ENCODE measurements at regions not wholly inside any gene's neighbourhood (a gene's known extent, or its start where the extent isn't known, plus 50 kb on each side); places are given as distances from the start of the nearest gene placed in this dataset.

GRCh38 chr10:43795093-43795492 lies 146.4 kb upstream of the ZNF32 start:
- intact Hi-C loops (cut with DNase I): no loop called here
- H3K4me3 ChIP-seq: no peak overlapping the region
- peaks cover 0 to 5% (median 0%) of the 10 kb centered on the region in 4 donors for H3K4me1 ChIP-seq
- no peaks in the 10 kb centered on the region for H3K36me3 ChIP-seq
- H3K9me3 ChIP-seq: no peaks in the 10 kb centered on the region
- no peak for DNase-seq (ENCODE audit: extremely low spot score)
- H3K27ac ChIP-seq (replicated peaks in 1 of 4): no peak overlapping the region
- peaks cover 0 to 4% (median 2%) of the 10 kb centered on the region in 4 donors for H3K27me3 ChIP-seq
- TF ChIP-seq EP300 (IDR thresholded peaks at IDR 0.05): no peak
- no peak for TF ChIP-seq POLR2A (IDR thresholded peaks at IDR 0.05; ENCODE audit: low read depth)
- no peak for TF ChIP-seq POLR2AphosphoS5 (IDR thresholded peaks at IDR 0.05)
- TF ChIP-seq CTCF (IDR thresholded peaks at IDR 0.05): no peak

- Histone ChIP-seq H3K27ac (replicated peaks in 1 of 4) (no peak overlapping the region), H3K36me3 (no peaks in the 10 kb centered on the region), H3K4me3 (no peak overlapping the region), H3K9me3 (no peaks in the 10 kb centered on the region), H3K4me1 (peaks cover 0 to 5% (median 0%) of the 10 kb centered on the region in 4 donors), H3K27me3 (peaks cover 0 to 3% (median 0%) of the 10 kb centered on the region in 4 donors)
- 58% methylated on average over 9 of the region's 9 CpGs for WGBS
- intact Hi-C loops (cut with DNase I): no loop called here
- DNase-seq (ENCODE audit: extremely low spot score): peak; percentile 72
- no peak for TF ChIP-seq POLR2A (IDR thresholded peaks at IDR 0.05; ENCODE audit: low read depth)
- TF ChIP-seq CTCF (IDR thresholded peaks at IDR 0.05): no peak
- no peak for TF ChIP-seq POLR2AphosphoS5 (IDR thresholded peaks at IDR 0.05)
- no peak for TF ChIP-seq EP300 (IDR thresholded peaks at IDR 0.05)
These were observed 145.6 kb upstream of the ZNF32 start for GRCh38 chr10:43794181-43794815.

DNA sequence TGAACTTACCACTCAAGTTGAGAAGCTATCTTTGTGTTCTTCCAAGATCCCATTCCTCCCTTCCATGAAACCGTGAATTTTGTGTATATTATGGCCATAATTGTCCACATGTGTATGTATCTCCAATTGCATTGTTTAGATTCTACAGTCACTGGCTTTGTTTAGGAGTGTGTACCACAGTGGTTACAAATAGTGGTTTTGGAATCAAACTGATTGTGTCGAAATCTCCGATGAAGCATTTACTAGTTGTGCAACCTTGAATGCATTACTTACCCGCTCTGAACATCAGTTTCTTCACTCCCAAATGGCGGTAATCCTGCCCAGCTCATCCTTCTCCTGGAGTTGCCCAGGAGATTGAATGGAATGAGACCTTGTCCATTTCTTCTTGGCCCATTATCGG lies 145.0 kb upstream of the ZNF32 start:
- no peaks in the 10 kb centered on the region for H3K9me3 ChIP-seq
- H3K27ac ChIP-seq (replicated peaks in 1 of 4): no peak overlapping the region
- DNase-seq (ENCODE audit: extremely low spot score): no peak
- intact Hi-C loops (cut with DNase I): no loop called here
- peaks cover 0 to 3% (median 0%) of the 10 kb centered on the region in 4 donors for H3K27me3 ChIP-seq
- peaks cover 0 to 5% (median 0%) of the 10 kb centered on the region in 4 donors for H3K4me1 ChIP-seq
- no peaks in the 10 kb centered on the region for H3K36me3 ChIP-seq
- 82% methylated on average over 6 of the region's 6 CpGs for WGBS
- H3K4me3 ChIP-seq: no peak overlapping the region
- TF ChIP-seq POLR2AphosphoS5 (IDR thresholded peaks at IDR 0.05): no peak
- TF ChIP-seq POLR2A (IDR thresholded peaks at IDR 0.05; ENCODE audit: low read depth): no peak
- TF ChIP-seq CTCF (IDR thresholded peaks at IDR 0.05): no peak
- TF ChIP-seq EP300 (IDR thresholded peaks at IDR 0.05): no peak

GRCh38 chr10:43790147-43790546 lies 141.5 kb upstream of the ZNF32 start:
- no peak overlapping the region for H3K27ac ChIP-seq (replicated peaks in 1 of 4)
- H3K4me1 ChIP-seq: peaks cover 0 to 5% (median 0%) of the 10 kb centered on the region in 4 donors
- no peak overlapping the region for H3K4me3 ChIP-seq
- no peaks in the 10 kb centered on the region for H3K9me3 ChIP-seq
- no peak for DNase-seq (ENCODE audit: extremely low spot score)
- peaks cover 0 to 3% (median 0%) of the 10 kb centered on the region in 4 donors for H3K27me3 ChIP-seq
- no peaks in the 10 kb centered on the region for H3K36me3 ChIP-seq
- intact Hi-C loops (cut with DNase I): no loop called here
- WGBS: 94% methylated on average over 11 of the region's 11 CpGs
- no peak for TF ChIP-seq CTCF (IDR thresholded peaks at IDR 0.05)
- no peak for TF ChIP-seq POLR2AphosphoS5 (IDR thresholded peaks at IDR 0.05)
- no peak for TF ChIP-seq EP300 (IDR thresholded peaks at IDR 0.05)

GRCh38 chr10:43785252-43785651 lies 136.6 kb upstream of the ZNF32 start:
- TF ChIP-seq EP300 (IDR thresholded peaks at IDR 0.05) (no peak), POLR2AphosphoS5 (IDR thresholded peaks at IDR 0.05) (no peak), POLR2A (IDR thresholded peaks at IDR 0.05; ENCODE audit: low read depth) (no peak), CTCF (IDR thresholded peaks at IDR 0.05) (no peak)
- no peaks in the 10 kb centered on the region for H3K4me1 ChIP-seq
- H3K27ac ChIP-seq (replicated peaks in 1 of 4): no peak overlapping the region
- H3K27me3 ChIP-seq: no peaks in the 10 kb centered on the region
- WGBS: 86% methylated on average over 1 of the region's 2 CpGs
- no peak for DNase-seq (ENCODE audit: extremely low spot score)
- H3K9me3 ChIP-seq: no peaks in the 10 kb centered on the region
- no peaks in the 10 kb centered on the region for H3K36me3 ChIP-seq
- no peak overlapping the region for H3K4me3 ChIP-seq
- intact Hi-C loops (cut with DNase I): no loop called here
